Epithelial cell of proximal tubule (primary cell): ENCODE measurements at regions not wholly inside any gene's neighbourhood (a gene's known extent, or its start where the extent isn't known, plus 50 kb on each side); places are given as distances from the start of the nearest gene placed in this dataset.

ENCODE experiments used
- DNase-seq: peaks from one replicate; pipeline ENCODE4 v3.0.0-alpha.2; 2011; ENCODE audit warnings: low read depth
- H3K4me3 ChIP-seq: 2 replicates; pipeline ENCODE4 v1.5.1; 2011; ENCODE audit warnings: low read depth, mild to moderate bottlenecking, low read length
- TF ChIP-seq, protein P1 (sequence below): conservative IDR thresholded peaks from 2 replicates; pipeline ENCODE4 v1.5.1; 2012; ENCODE audit warnings: low read depth, mild to moderate bottlenecking, low read length

DNA sequence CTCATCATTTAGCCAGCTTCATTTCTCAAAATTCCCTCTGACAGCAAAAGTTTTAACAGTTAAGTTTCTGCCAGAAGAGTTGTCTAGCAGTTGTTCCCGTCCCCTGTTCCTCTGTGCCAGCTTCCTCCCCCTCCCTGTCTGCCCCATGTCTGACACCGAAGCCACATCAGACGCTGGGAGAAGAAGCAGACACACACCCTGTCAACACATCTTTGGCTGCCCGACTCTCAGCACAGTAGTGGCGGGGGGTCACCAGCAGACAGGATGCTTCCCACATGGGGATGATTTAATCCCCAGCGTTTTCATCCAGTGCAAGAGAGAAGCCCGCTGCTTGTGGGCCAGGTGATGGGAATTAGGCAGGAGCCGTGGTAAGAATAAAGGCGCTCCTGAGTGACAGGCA lies 379.4 kb upstream of the RUNX1 start:
- DNase-seq: no peak
- TF ChIP-seq, protein P1, sequence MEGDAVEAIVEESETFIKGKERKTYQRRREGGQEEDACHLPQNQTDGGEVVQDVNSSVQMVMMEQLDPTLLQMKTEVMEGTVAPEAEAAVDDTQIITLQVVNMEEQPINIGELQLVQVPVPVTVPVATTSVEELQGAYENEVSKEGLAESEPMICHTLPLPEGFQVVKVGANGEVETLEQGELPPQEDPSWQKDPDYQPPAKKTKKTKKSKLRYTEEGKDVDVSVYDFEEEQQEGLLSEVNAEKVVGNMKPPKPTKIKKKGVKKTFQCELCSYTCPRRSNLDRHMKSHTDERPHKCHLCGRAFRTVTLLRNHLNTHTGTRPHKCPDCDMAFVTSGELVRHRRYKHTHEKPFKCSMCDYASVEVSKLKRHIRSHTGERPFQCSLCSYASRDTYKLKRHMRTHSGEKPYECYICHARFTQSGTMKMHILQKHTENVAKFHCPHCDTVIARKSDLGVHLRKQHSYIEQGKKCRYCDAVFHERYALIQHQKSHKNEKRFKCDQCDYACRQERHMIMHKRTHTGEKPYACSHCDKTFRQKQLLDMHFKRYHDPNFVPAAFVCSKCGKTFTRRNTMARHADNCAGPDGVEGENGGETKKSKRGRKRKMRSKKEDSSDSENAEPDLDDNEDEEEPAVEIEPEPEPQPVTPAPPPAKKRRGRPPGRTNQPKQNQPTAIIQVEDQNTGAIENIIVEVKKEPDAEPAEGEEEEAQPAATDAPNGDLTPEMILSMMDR: no peak
- H3K4me3 ChIP-seq: no peak overlapping the region

DNA sequence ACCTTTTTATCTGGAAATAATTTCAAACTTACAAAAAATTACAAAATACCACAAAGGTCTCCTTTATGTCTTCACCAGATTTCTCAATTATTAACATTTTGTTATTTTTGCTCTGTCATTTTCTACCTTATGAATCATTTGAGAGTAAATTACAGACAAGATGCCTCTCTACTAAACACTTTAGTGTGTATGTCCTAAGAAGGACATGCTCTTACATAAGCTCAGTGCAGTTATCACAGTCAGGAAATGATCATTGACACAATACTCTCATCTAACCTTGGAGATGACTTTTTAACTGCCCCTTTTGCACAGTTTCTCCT lies 378.9 kb upstream of the RUNX1 start:
- no peak overlapping the region for H3K4me3 ChIP-seq
- TF ChIP-seq, protein P1: no peak
- DNase-seq: no peak

DNA sequence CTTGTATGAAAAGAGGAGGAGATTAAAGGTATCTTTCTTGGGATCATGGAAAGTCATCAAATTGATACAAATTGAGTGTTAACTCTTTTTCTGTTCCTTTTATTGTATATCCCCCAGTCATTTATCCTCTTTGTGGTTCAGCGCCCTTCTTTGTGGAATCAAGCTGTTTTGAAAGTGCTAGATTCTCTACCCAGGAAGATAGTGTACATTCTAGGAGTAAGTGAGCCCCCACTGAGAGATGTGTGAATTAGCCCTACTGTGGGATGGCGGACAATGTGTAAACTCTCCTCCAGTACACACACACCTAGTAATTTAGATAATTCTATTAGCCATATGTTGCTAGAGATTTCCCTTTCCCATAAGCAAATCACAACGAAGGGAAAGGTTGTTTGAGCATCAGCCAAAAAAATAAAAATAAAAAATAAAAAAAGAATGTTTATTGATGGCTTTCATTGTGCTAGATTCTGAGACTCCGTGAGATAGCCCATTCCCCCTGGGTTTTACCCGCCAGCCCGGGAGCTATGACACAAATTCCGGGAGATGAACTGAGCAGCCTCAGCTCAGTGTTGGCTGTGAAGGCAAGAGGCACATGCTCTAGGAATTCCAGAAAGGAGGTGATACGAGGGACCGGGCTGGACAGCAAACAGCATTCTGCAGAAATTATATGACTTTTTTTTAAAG lies 378.4 kb upstream of the RUNX1 start:
- TF ChIP-seq, protein P1: no peak
- H3K4me3 ChIP-seq: no peak overlapping the region
- no peak for DNase-seq

DNA sequence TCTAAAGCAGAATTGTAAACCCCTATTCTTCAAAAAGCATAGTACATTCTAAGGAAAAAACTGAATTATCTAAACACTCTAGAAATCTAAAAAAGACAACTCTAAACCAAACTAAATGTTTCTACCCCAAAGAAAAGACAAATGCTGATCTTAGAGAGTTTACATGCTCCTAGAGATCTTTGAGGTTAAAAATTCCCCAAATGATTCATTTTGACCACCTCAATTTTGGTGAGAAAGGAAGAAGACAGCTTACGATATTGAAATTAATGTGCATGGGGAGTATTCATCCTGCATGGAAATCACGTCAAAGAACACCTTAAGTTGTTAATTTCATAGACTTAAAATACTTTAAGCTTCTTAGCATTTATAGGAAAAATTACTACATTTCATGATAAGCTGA lies 377.8 kb upstream of the RUNX1 start:
- TF ChIP-seq, protein P1: no peak
- no peak for DNase-seq
- H3K4me3 ChIP-seq: no peak overlapping the region

DNA sequence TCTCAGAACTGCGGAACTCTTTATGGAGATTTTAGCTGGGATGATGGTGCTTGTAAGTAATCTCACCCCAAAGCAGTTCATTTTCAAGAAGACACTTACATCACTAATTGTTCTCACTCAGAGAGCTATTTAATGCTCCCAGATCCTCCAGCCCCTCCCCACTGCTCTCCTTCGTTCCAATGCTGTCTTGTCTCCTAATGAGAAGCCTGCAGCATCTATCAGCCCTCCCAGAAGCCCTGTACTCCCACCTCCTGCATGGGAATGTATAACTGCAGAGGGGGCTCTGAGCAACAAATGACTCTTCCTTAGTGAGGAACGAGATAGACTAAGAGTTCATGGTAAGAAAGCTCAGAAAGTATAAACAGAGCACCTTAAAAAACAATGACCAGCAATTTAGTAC lies 377.4 kb upstream of the RUNX1 start:
- no peak for DNase-seq
- TF ChIP-seq, protein P1: no peak
- H3K4me3 ChIP-seq: no peak overlapping the region

DNA sequence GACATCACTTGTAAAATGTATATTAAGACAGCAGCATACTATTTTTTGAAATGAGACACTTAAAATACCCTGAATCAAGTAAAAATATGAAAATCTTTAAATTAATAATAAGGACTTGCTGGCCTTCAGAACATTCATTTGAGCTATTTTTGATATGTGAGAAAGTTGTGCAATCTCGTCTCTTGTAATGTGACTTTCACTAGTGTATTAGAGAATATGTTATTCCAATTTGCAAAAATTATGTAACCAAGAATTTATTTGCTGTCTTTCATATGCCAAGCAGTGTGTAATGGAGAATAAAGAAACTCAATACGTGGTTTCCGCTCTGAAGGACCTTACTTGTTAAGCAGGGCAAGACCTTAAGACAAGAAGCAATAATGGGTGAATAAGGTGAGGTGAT lies 375.0 kb upstream of the RUNX1 start:
- H3K4me3 ChIP-seq: no peak overlapping the region
- TF ChIP-seq, protein P1: no peak
- no peak for DNase-seq

DNA sequence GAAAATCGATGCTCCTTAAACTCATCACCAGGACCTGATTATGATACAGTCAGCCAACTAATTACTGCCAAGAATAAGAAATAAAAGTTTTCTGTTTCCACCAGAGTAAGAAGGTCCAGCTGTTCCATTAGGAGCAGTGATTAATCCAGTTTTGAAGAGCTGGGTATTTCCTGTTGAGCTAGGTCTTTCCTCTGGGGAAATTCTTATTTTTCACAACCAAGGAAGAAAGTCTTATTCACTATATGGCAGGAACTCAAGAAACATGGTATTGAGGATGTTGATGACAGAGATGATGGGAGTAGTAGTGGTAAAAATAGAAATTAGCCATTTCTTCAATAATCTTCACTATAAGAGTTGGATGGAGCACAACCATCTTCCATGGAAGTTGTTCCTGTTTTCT lies 374.6 kb upstream of the RUNX1 start:
- TF ChIP-seq, protein P1: no peak
- DNase-seq: no peak
- no peak overlapping the region for H3K4me3 ChIP-seq
